Upper lobe of left lung (tissue), 4 donors: ENCODE measurements at regions not wholly inside any gene's neighbourhood (a gene's known extent, or its start where the extent isn't known, plus 50 kb on each side); places are given as distances from the start of the nearest gene placed in this dataset.

Experiments
- POLR2A ChIP-seq, 4 donors: fragments of 450-650 bp; IDR thresholded peaks; one replicate each; pipeline ENCODE4 v1.5.1; 2016 to 2017; ENCODE audit warnings: antibody characterized with exemption in 4 of 4, mild to moderate bottlenecking in 2 of 4
- TF ChIP-seq, protein P1 (sequence below), 6 experiments: fragments of 450-650 bp in 4 of 6; fragments of 200-600 bp in 2 of 6; sonication (generic) in 2 of 6; IDR thresholded peaks; one replicate each; pipeline ENCODE4 v1.5.1; 2016 to 2019; ENCODE audit warnings: antibody characterized with exemption in 6 of 6

DNA sequence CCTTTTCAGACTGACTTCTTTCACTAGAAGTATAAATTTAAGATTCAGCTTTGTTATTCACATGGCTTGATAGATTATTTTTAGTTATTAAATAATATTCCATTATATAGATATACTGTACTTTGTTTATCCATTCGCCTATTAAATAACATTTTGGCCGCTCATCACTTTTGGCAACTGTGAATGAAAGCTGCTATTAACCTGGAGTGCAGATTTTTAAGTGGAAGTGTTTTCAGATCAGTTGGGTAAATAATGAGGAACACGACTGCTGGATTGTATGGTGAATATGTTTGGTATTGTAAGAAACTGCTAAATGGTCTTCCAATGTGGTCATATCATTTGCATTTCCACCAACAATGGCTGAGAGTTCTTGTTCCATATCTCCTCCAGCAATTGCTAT, 97.6 kb upstream of the ZNF804B start:
- TF ChIP-seq, protein P1, sequence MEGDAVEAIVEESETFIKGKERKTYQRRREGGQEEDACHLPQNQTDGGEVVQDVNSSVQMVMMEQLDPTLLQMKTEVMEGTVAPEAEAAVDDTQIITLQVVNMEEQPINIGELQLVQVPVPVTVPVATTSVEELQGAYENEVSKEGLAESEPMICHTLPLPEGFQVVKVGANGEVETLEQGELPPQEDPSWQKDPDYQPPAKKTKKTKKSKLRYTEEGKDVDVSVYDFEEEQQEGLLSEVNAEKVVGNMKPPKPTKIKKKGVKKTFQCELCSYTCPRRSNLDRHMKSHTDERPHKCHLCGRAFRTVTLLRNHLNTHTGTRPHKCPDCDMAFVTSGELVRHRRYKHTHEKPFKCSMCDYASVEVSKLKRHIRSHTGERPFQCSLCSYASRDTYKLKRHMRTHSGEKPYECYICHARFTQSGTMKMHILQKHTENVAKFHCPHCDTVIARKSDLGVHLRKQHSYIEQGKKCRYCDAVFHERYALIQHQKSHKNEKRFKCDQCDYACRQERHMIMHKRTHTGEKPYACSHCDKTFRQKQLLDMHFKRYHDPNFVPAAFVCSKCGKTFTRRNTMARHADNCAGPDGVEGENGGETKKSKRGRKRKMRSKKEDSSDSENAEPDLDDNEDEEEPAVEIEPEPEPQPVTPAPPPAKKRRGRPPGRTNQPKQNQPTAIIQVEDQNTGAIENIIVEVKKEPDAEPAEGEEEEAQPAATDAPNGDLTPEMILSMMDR (IDR thresholded peaks at IDR 0.05) = no peak
- no peak for TF ChIP-seq POLR2A (IDR thresholded peaks at IDR 0.05)
